Gastroesophageal sphincter (tissue), 4 donors: ENCODE measurements at regions not wholly inside any gene's neighbourhood (a gene's known extent, or its start where the extent isn't known, plus 50 kb on each side); places are given as distances from the start of the nearest gene placed in this dataset.

Experiments
- ATAC-seq: fragments of 150-250 bp; one replicate; pipeline ENCODE4 v1.9.1; 2016; ENCODE audit warnings: mild to moderate bottlenecking, moderate library complexity
- H3K27ac ChIP-seq, 4 donors: fragments of 200-600 bp; sonication (generic) in 3 of 4; 1 replicate in 3 of 4; 2 replicates in 1 of 4; pipeline ENCODE4 v1.5.1; 2016 to 2019
- H3K27me3 ChIP-seq: fragments of 200-600 bp; sonication (generic); one replicate; pipeline ENCODE4 v1.5.1; 2019
- H3K36me3 ChIP-seq, 2 donors: fragments of 200-600 bp; sonication (generic); one replicate each; pipeline ENCODE4 v1.5.1; 2019; ENCODE audit warnings: control low read depth in 1 of 2
- H3K4me1 ChIP-seq, 3 donors: fragments of 200-600 bp; sonication (generic); 1 replicate in 2 of 3; 2 replicates in 1 of 3; pipeline ENCODE4 v1.5.1; 2016 to 2019; ENCODE audit warnings: control low read depth in 2 of 3
- H3K4me3 ChIP-seq, 2 donors: fragments of 200-600 bp; sonication (generic); one replicate each; pipeline ENCODE4 v1.5.1; 2019; ENCODE audit warnings: mild to moderate bottlenecking in 1 of 2, moderate library complexity in 1 of 2
- H3K9me3 ChIP-seq, 3 donors: fragments of 200-600 bp; sonication (generic); one replicate each; pipeline ENCODE4 v1.5.1; 2017 to 2019; ENCODE audit warnings: control low read depth in 2 of 3
- EP300 ChIP-seq: sonication (generic); formaldehyde crosslinking; IDR thresholded peaks from one replicate; pipeline ENCODE4 v1.6.1; 2017; ENCODE audit warnings: antibody characterized with exemption, mild to moderate bottlenecking
- POLR2A ChIP-seq, 2 donors: fragments of 450-650 bp; IDR thresholded peaks; one replicate each; pipeline ENCODE4 v1.6.1; 2017; ENCODE audit warnings: antibody characterized with exemption in 2 of 2, mild to moderate bottlenecking in 2 of 2, moderate library complexity in 1 of 2
- POLR2AphosphoS5 ChIP-seq: sonication (generic); formaldehyde crosslinking; IDR thresholded peaks from one replicate; pipeline ENCODE4 v1.6.1; 2017; ENCODE audit warnings: antibody characterized with exemption
- WGBS, 2 donors: methylation state at CpG; one replicate each; pipeline ENCODE4 v1.1.5; 2018; ENCODE audit warnings: low coverage in 1 of 2; 5-methylcytosine and 5-hydroxymethylcytosine counted together
- TF ChIP-seq, protein P1 (sequence below), 4 experiments: fragments of 200-600 bp in 2 of 4; fragments of 450-650 bp in 2 of 4; sonication (generic) in 1 of 4; IDR thresholded peaks; one replicate each; pipeline ENCODE4 v1.5.1; 2017 to 2019; ENCODE audit warnings: antibody characterized with exemption in 4 of 4, mild to moderate bottlenecking in 2 of 4, moderate library complexity in 2 of 4

- no peaks in the 10 kb centered on the region for H3K36me3 ChIP-seq
- H3K27ac ChIP-seq = no peak overlapping the region
- peaks cover 0 to 32% (median 0%) of the 10 kb centered on the region in 3 donors for H3K4me1 ChIP-seq
- H3K9me3 ChIP-seq = peaks cover 0 to 4% (median 0%) of the 10 kb centered on the region in 3 donors
- H3K27me3 ChIP-seq = no peaks in the 10 kb centered on the region
- TF ChIP-seq POLR2A (IDR thresholded peaks at IDR 0.05) (no peak), EP300 (no peak), POLR2AphosphoS5 (no peak)
- TF ChIP-seq, protein P1, sequence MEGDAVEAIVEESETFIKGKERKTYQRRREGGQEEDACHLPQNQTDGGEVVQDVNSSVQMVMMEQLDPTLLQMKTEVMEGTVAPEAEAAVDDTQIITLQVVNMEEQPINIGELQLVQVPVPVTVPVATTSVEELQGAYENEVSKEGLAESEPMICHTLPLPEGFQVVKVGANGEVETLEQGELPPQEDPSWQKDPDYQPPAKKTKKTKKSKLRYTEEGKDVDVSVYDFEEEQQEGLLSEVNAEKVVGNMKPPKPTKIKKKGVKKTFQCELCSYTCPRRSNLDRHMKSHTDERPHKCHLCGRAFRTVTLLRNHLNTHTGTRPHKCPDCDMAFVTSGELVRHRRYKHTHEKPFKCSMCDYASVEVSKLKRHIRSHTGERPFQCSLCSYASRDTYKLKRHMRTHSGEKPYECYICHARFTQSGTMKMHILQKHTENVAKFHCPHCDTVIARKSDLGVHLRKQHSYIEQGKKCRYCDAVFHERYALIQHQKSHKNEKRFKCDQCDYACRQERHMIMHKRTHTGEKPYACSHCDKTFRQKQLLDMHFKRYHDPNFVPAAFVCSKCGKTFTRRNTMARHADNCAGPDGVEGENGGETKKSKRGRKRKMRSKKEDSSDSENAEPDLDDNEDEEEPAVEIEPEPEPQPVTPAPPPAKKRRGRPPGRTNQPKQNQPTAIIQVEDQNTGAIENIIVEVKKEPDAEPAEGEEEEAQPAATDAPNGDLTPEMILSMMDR (IDR thresholded peaks at IDR 0.05) = peak; percentile 51 to 73 (median 70)
- peak; percentile 53 for ATAC-seq
- H3K4me3 ChIP-seq = no peak overlapping the region
- WGBS, 2 donors = 61% methylated on average over 3 of the region's 3 CpGs
Measured at GRCh38 chr12:19739195-19739776, 300.0 kb downstream of the AEBP2 start.

- peaks cover 0 to 41% (median 0%) of the 10 kb centered on the region in 3 donors for H3K4me1 ChIP-seq
- no peaks in the 10 kb centered on the region for H3K27me3 ChIP-seq
- no peaks in the 10 kb centered on the region for H3K9me3 ChIP-seq
- no peak overlapping the region for H3K4me3 ChIP-seq
- ATAC-seq = no peak
- peak overlapping the region in 2 of 4 donors; percentile 42 to 47 for H3K27ac ChIP-seq
- TF ChIP-seq, protein P1 (IDR thresholded peaks at IDR 0.05) = no peak
- TF ChIP-seq EP300 (no peak), POLR2AphosphoS5 (no peak), POLR2A (IDR thresholded peaks at IDR 0.05) (no peak)
- no peaks in the 10 kb centered on the region for H3K36me3 ChIP-seq
- 68 to 71% methylated on average over 6 of the region's 7 CpGs for WGBS, 2 donors
Measured at GRCh38 chr12:19740472-19741131, 301.3 kb downstream of the AEBP2 start.

- 19 to 64% methylated on average over 3 of the region's 3 CpGs for WGBS, 2 donors
- ATAC-seq = no peak
Measured at GRCh38 chr12:19741132-19741489, 301.8 kb downstream of the AEBP2 start.

GRCh38 chr12:19744705-19745218 lies 305.5 kb downstream of the AEBP2 start:
- Histone ChIP-seq H3K4me3 (no peak overlapping the region), H3K27ac (peak overlapping the region in 2 of 4 donors; percentile 41 to 53), H3K9me3 (no peaks in the 10 kb centered on the region), H3K36me3 (no peaks in the 10 kb centered on the region), H3K27me3 (no peaks in the 10 kb centered on the region), H3K4me1 (peaks cover 0 to 35% (median 0%) of the 10 kb centered on the region in 3 donors)
- ATAC-seq = peak; percentile 73
- TF ChIP-seq, protein P1 (IDR thresholded peaks at IDR 0.05) = no peak
- TF ChIP-seq EP300 (no peak), POLR2AphosphoS5 (peak; percentile 76)
- WGBS, 2 donors = 28 to 54% methylated on average over 4 of the region's 4 CpGs

More at GRCh38 chr12:19741132-19741489, 301.8 kb downstream of the AEBP2 start:
- Histone ChIP-seq H3K27me3 (no peaks in the 10 kb centered on the region), H3K9me3 (no peaks in the 10 kb centered on the region), H3K36me3 (no peaks in the 10 kb centered on the region), H3K4me3 (no peak overlapping the region), H3K4me1 (peaks cover 0 to 41% (median 0%) of the 10 kb centered on the region in 3 donors), H3K27ac (peak overlapping the region in 2 of 4 donors; percentile 42 to 47)
- TF ChIP-seq POLR2AphosphoS5 (no peak), EP300 (no peak), POLR2A (IDR thresholded peaks at IDR 0.05) (no peak)
- TF ChIP-seq, protein P1 (IDR thresholded peaks at IDR 0.05) = no peak
